Stimulated activated memory B cell treated with anti-CD40 and anti-IgM and Interleukin-4, amounts not matched to agents 10 μg/mL and 1 μg/mL and 100 μg/mL, for 72 hours (primary cell): ENCODE measurements at regions not wholly inside any gene's neighbourhood (a gene's known extent, or its start where the extent isn't known, plus 50 kb on each side); places are given as distances from the start of the nearest gene placed in this dataset.
"Not testable (repeated sequence)": the region's sequence is repeated elsewhere in the genome, so short reads cannot be mapped to it uniquely, and the experiment has no call there.

Experiments used
- ATAC-seq: fragments of 150-1000 bp; cut with Tn5 transposase; 2 replicates; pipeline ENCODE4 v1.10.0; 2021
- H3K27ac Mint-ChIP-seq: one replicate; pipeline ENCODE4 v1.8.0; 2022; ENCODE audit warnings: mild to moderate bottlenecking, mixed read lengths
- H3K27me3 Mint-ChIP-seq: one replicate; pipeline ENCODE4 v1.8.0; 2022; ENCODE audit warnings: mixed read lengths
- H3K36me3 Mint-ChIP-seq: one replicate; pipeline ENCODE4 v1.8.0; 2022; ENCODE audit warnings: mixed read lengths
- H3K4me1 Mint-ChIP-seq: one replicate; pipeline ENCODE4 v1.8.0; 2022; ENCODE audit warnings: mixed read lengths
- H3K4me3 Mint-ChIP-seq: one replicate; pipeline ENCODE4 v1.8.0; 2022; ENCODE audit warnings: mild to moderate bottlenecking, moderate library complexity, mixed read lengths
- H3K9me3 Mint-ChIP-seq: one replicate; pipeline ENCODE4 v1.8.0; 2022; ENCODE audit warnings: mixed read lengths

DNA sequence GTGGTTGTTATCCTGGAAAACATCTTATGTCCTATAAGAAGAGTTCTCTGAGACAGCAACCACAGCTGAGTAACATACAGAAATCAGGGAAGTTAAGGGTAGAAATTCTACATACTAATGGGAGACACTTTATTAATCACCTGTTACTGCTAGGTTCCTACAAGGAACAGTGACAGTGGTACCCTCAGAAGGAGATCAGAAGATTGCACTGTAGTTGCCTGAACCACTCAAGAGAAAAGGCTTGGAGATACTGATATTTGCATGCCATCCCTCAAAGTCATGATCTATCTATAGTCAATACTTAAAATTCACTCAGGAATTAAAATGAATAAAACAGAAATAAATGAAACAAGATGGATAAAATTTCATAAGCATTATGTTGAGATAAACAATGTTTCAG, 136.0 kb downstream of the LMLN start:
- peaks cover 20% of the 10 kb centered on the region for H3K9me3 Mint-ChIP-seq
- H3K36me3 Mint-ChIP-seq, result no peaks in the 10 kb centered on the region
- peaks cover 6% of the 10 kb centered on the region for H3K4me1 Mint-ChIP-seq
- H3K4me3 Mint-ChIP-seq, result no peak overlapping the region
- no peak overlapping the region for H3K27ac Mint-ChIP-seq
- no peak for ATAC-seq
- peaks cover 30% of the 10 kb centered on the region for H3K27me3 Mint-ChIP-seq

- ATAC-seq, result no peak
- H3K27ac Mint-ChIP-seq, result no peak overlapping the region
- H3K4me3 Mint-ChIP-seq, result no peak overlapping the region
- peaks cover 20% of the 10 kb centered on the region for H3K9me3 Mint-ChIP-seq
- no peaks in the 10 kb centered on the region for H3K36me3 Mint-ChIP-seq
- H3K4me1 Mint-ChIP-seq, result peaks cover 6% of the 10 kb centered on the region
- peaks cover 30% of the 10 kb centered on the region for H3K27me3 Mint-ChIP-seq
Observed at GRCh38 chr3:198097048-198097447, 137.0 kb downstream of the LMLN start.

DNA sequence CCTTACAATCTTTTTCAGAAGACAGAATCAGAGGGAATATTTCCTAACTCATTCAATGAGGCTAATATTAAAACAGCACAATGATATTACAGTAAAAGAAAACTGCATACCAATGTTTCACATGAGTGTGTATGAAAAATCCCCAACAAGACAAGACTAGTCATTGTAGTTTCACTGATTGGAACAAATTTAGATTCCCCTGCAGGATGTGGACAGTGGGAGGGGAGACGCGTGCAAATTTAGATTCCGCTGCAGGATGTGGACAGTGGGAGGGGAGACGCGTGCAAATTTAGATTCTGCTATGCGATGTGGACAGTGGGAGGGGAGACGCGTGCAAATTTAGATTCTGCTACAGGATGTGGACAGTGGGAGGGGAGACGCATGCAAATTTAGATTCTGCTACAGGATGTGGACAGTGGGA, 138.7 kb downstream of the LMLN start:
- not testable (repeated sequence) for ATAC-seq
- H3K4me3 Mint-ChIP-seq, result peak overlapping the region; percentile 63

GRCh38 chr3:198103070-198103469, 143.1 kb downstream of the LMLN start:
- Mint-ChIP-seq H3K9me3 (peaks cover 21% of the 10 kb centered on the region), H3K4me3 (peak overlapping the region; percentile 50), H3K4me1 (peaks cover 14% of the 10 kb centered on the region), H3K36me3 (peaks cover 14% of the 10 kb centered on the region)
- H3K27ac Mint-ChIP-seq, ATAC-seq, H3K27me3 Mint-ChIP-seq: not testable (repeated sequence)

More for the DNA sequence above, 138.7 kb downstream of the LMLN start:
- H3K27ac Mint-ChIP-seq, result peak overlapping the region; percentile 31
- H3K36me3 Mint-ChIP-seq, result not testable (repeated sequence)
- H3K27me3 Mint-ChIP-seq, result peaks cover 14% of the 10 kb centered on the region
- peaks cover 14% of the 10 kb centered on the region for H3K4me1 Mint-ChIP-seq
- peaks cover 20% of the 10 kb centered on the region for H3K9me3 Mint-ChIP-seq

DNA sequence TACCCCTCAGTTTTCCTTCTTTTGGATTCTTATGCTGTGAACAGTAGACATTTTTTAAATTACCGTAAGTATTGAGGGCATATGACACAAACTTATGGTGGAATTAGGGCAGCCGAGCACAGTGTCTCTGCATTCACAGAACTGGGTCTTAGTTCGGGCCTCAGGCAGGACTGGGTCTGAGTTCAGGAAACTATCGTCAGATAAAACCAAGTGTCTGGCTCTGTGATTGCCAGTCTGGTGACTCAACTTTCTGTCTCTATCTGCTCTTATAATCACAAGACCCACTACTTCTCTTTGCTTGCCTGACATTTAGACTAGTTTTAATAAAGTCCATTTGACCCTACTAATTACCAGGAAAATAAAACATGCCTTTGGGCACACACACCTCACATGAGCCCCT, 146.2 kb downstream of the LMLN start:
- no peak for ATAC-seq
- no peak overlapping the region for H3K4me3 Mint-ChIP-seq
- H3K9me3 Mint-ChIP-seq, result peaks cover 14% of the 10 kb centered on the region
- no peak overlapping the region for H3K27ac Mint-ChIP-seq
- H3K36me3 Mint-ChIP-seq, result peaks cover 14% of the 10 kb centered on the region
- peaks cover 7% of the 10 kb centered on the region for H3K4me1 Mint-ChIP-seq
- peaks cover 15% of the 10 kb centered on the region for H3K27me3 Mint-ChIP-seq

DNA sequence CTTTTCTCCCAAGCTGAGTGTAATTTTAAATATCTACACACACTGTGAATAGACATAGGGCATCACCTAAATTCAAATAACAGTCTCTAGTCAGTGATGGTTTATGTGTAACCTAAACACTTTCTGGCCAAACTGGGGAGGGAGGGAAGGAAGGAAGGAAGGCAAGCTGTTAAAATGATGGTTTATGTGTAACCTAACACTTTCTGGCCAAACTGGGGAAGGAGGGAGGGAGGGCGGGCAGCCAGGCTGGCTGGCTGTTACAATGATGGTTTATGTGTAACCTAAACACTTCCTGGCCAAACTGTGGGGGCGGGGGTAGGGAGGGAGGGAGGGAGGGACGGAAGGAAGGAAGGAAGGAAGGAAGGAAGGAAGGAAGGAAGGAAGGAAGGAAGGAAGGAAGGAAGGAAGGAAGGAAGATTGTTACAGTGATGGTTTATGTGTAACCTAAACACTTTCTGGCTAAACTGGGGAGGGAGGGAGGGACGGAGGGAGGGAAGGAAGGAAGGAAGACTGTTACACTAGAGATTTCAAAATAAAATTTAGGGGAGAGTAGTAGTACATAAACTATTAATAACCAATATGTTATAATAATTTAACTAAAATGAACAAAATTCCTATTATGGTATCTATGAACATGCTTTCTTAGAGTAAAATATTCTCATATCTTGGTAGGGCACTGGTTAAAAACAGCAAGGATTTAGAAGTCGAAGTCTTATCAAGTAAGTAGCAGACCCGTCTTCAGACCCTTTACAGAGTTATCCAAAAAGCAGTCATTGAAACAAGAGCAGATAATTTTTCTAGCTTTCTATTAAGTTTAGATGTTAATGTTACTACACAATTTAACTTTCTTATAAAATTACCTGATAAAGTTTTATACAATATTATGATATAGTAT, 148.1 kb downstream of the LMLN start:
- Mint-ChIP-seq H3K9me3 (peaks cover 12% of the 10 kb centered on the region), H3K27ac (no peak overlapping the region), H3K36me3 (peaks cover 14% of the 10 kb centered on the region), H3K4me3 (no peak overlapping the region), H3K4me1 (peaks cover 7% of the 10 kb centered on the region), H3K27me3 (peaks cover 24% of the 10 kb centered on the region)
- no peak for ATAC-seq

GRCh38 chr3:198109883-198110282, 149.9 kb downstream of the LMLN start:
- no peak overlapping the region for H3K27ac Mint-ChIP-seq
- H3K9me3 Mint-ChIP-seq, result peaks cover 10% of the 10 kb centered on the region
- peaks cover 42% of the 10 kb centered on the region for H3K27me3 Mint-ChIP-seq

GRCh38 chr3:198112031-198112430, 152.0 kb downstream of the LMLN start:
- H3K36me3 Mint-ChIP-seq, result peaks cover 11% of the 10 kb centered on the region
- H3K4me3 Mint-ChIP-seq, result no peak overlapping the region
- H3K27me3 Mint-ChIP-seq, result peaks cover 51% of the 10 kb centered on the region
- no peak for ATAC-seq
- peaks cover 10% of the 10 kb centered on the region for H3K9me3 Mint-ChIP-seq
- H3K27ac Mint-ChIP-seq, result no peak overlapping the region
- H3K4me1 Mint-ChIP-seq, result peaks cover 7% of the 10 kb centered on the region

More at GRCh38 chr3:198109883-198110282, 149.9 kb downstream of the LMLN start:
- Mint-ChIP-seq H3K36me3 (peaks cover 12% of the 10 kb centered on the region), H3K4me3 (no peak overlapping the region), H3K4me1 (peaks cover 7% of the 10 kb centered on the region)
- ATAC-seq, result no peak

DNA sequence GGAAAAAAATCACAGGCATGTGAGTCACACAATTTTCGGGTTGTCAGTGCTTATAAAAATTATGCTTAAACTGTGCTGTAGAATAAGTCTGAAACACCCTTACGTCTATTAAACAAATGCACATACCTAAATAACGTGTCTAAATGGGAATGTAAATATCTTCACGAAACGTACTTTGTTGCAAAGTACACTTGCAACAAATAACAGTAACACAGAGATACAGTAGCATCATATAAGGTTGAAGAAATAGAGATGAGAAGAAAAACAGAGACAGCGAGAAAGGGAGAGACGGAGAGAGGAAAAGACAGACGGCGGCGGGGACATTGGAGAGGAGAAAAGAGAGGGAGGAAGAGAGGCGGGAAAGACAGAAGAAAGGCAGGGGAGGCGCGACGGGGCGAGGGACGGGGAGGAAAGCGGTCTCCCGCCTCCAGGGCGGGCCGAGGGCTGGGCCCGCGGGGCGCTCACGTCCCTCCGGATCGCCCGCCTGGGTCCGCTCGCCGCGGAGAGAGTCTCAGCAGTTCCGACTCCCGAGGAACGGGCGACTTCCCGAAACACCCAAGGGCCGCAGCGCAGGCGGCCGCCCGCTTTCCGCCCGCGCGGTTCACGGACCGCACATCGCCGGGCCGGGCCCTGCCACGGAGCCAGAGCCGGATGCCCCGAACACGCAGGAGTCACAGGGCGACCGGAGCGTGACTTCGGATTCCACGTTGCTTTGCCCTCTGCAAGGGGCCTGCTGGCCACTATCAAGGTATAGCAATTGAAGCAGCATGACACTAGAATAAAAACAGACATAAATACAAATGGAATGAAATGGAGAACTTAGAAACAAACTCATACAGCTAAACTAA, 153.4 kb downstream of the LMLN start:
- peaks cover 51% of the 10 kb centered on the region for H3K27me3 Mint-ChIP-seq
- ATAC-seq, result no peak
- peaks cover 7% of the 10 kb centered on the region for H3K9me3 Mint-ChIP-seq
- peaks cover 7% of the 10 kb centered on the region for H3K4me1 Mint-ChIP-seq
- no peak overlapping the region for H3K27ac Mint-ChIP-seq
- peaks cover 11% of the 10 kb centered on the region for H3K36me3 Mint-ChIP-seq
- peak overlapping the region; percentile 47 for H3K4me3 Mint-ChIP-seq

GRCh38 chr3:198114516-198114915, 154.5 kb downstream of the LMLN start:
- not testable (repeated sequence) for H3K27ac Mint-ChIP-seq, H3K4me3 Mint-ChIP-seq, H3K4me1 Mint-ChIP-seq, H3K9me3 Mint-ChIP-seq, ATAC-seq
- peaks cover 11% of the 10 kb centered on the region for H3K36me3 Mint-ChIP-seq
- H3K27me3 Mint-ChIP-seq, result peaks cover 51% of the 10 kb centered on the region

- not testable (repeated sequence) for ATAC-seq, H3K9me3 Mint-ChIP-seq, H3K36me3 Mint-ChIP-seq, H3K27ac Mint-ChIP-seq, H3K4me1 Mint-ChIP-seq, H3K4me3 Mint-ChIP-seq
- peaks cover 11% of the 10 kb centered on the region for H3K27me3 Mint-ChIP-seq
Observed at GRCh38 chr3:198122184-198122583, 162.2 kb downstream of the LMLN start.

GRCh38 chr3:198137038-198137835, 177.2 kb downstream of the LMLN start:
- not testable (repeated sequence) for H3K4me1 Mint-ChIP-seq, H3K9me3 Mint-ChIP-seq, H3K36me3 Mint-ChIP-seq, ATAC-seq, H3K4me3 Mint-ChIP-seq, H3K27ac Mint-ChIP-seq
- peaks cover 26% of the 10 kb centered on the region for H3K27me3 Mint-ChIP-seq

GRCh38 chr3:198138205-198138604, 178.2 kb downstream of the LMLN start:
- peaks cover 17% of the 10 kb centered on the region for H3K27me3 Mint-ChIP-seq
- H3K4me1 Mint-ChIP-seq, H3K4me3 Mint-ChIP-seq, H3K9me3 Mint-ChIP-seq, H3K27ac Mint-ChIP-seq, H3K36me3 Mint-ChIP-seq: not testable (repeated sequence)
- ATAC-seq, result peak; percentile 35

GRCh38 chr3:198139037-198139436, 179.0 kb downstream of the LMLN start:
- not testable (repeated sequence) for ATAC-seq, H3K4me3 Mint-ChIP-seq, H3K36me3 Mint-ChIP-seq, H3K9me3 Mint-ChIP-seq, H3K4me1 Mint-ChIP-seq, H3K27ac Mint-ChIP-seq
- H3K27me3 Mint-ChIP-seq, result peaks cover 17% of the 10 kb centered on the region
